H1 (cell line): ENCODE measurements at regions not wholly inside any gene's neighbourhood (a gene's known extent, or its start where the extent isn't known, plus 50 kb on each side); places are given as distances from the start of the nearest gene placed in this dataset.

ENCODE experiments used
- CTCF ChIA-PET: fragments of 300-600 bp; sonication (Branson Sonifier 250); formaldehyde crosslinking; loops from one replicate; lab custom pipeline; 2021; ENCODE audit not compliant: partially characterized antibody; lab: Charles Lee
- POLR2A ChIA-PET: fragments of 300-600 bp; sonication (Branson Sonifier 250); formaldehyde crosslinking; loops from one replicate; lab custom pipeline; 2021; ENCODE audit warnings: inconsistent platforms; ENCODE audit not compliant: partially characterized antibody; lab: Charles Lee
- DNase-seq, 2 experiments: peaks; one replicate each; pipeline versions ENCODE4 v3.0.0 to v3.0.0-alpha.2; 2010 to 2022; ENCODE audit warnings: low spot score in 2 of 2, low read depth in 1 of 2, mixed read lengths in 1 of 2
- FAIRE-seq: peaks from 2 replicates; lab custom pipeline; 2011; peaks lifted over from hg19 to GRCh38; lab: Jason Lieb, UNC
- H2AFZ ChIP-seq: 2 replicates; pipeline ENCODE4 v1.8.1; 2012; ENCODE audit warnings: low read length, inconsistent platforms
- H2AK5ac ChIP-seq: 2 replicates; pipeline ENCODE4 v1.6.1; 2013; ENCODE audit warnings: low read depth, low read length
- H2BK120ac ChIP-seq: replicated peaks from 2 replicates; pipeline ENCODE3; 2013; ENCODE audit warnings: low read depth, low read length, inconsistent platforms
- H2BK12ac ChIP-seq: 2 replicates; pipeline ENCODE4 v1.6.1; 2013; ENCODE audit warnings: low read depth, low read length
- H2BK15ac ChIP-seq: 2 replicates; pipeline ENCODE4 v1.6.1; 2013; ENCODE audit warnings: low read length
- H2BK20ac ChIP-seq: 2 replicates; pipeline ENCODE4 v1.6.1; 2013; ENCODE audit warnings: low read length
- H2BK5ac ChIP-seq: 2 replicates; pipeline ENCODE4 v1.6.1; 2013; ENCODE audit warnings: low read depth, low read length
- H3K14ac ChIP-seq: 2 replicates; pipeline ENCODE4 v1.6.1; 2013; ENCODE audit warnings: inconsistent platforms; ENCODE audit not compliant: insufficient read length
- H3K18ac ChIP-seq: 2 replicates; pipeline ENCODE4 v1.6.1; 2013; ENCODE audit warnings: low read length; ENCODE audit errors: extremely low read depth
- H3K23ac ChIP-seq: 2 replicates; pipeline ENCODE4 v1.6.1; 2013; ENCODE audit warnings: inconsistent platforms; ENCODE audit not compliant: insufficient read length
- H3K23me2 ChIP-seq: 2 replicates; pipeline ENCODE4 v1.6.1; 2013; ENCODE audit warnings: low read depth, low read length
- H3K27ac ChIP-seq: 2 replicates; pipeline ENCODE4 v1.6.1; 2011; ENCODE audit warnings: low read depth, low read length, inconsistent platforms
- H3K27me3 ChIP-seq, 4 experiments: replicated peaks in 1 of 4; 1 replicate in 1 of 4; 2 replicates in 3 of 4; pipeline versions ENCODE4 v1.6.1 to v1.8.1; 2011 to 2013; ENCODE audit warnings: low read length in 3 of 4, mild to moderate bottlenecking in 3 of 4, inconsistent platforms in 2 of 4, mixed read lengths in 2 of 4, moderate library complexity in 1 of 4; ENCODE audit not compliant: control insufficient read depth in 3 of 4, insufficient read depth in 3 of 4; ENCODE audit errors: extremely low read depth in 1 of 4
- H3K36me3 ChIP-seq, 4 experiments: 2 replicates each; pipeline versions ENCODE4 v1.6.1 to v1.8.1; 2011 to 2013; ENCODE audit warnings: mild to moderate bottlenecking in 4 of 4, low read length in 3 of 4, moderate library complexity in 2 of 4, control low read depth in 1 of 4, inconsistent platforms in 1 of 4; ENCODE audit not compliant: insufficient read depth in 4 of 4, control insufficient read depth in 2 of 4
- H3K4ac ChIP-seq: replicated peaks from 2 replicates; pipeline ENCODE3; 2013; ENCODE audit warnings: low read length, low read depth, mixed read lengths, inconsistent platforms; ENCODE audit not compliant: insufficient read length
- H3K4me1 ChIP-seq, 4 experiments: replicated peaks in 1 of 4; 1 replicate in 1 of 4; 2 replicates in 3 of 4; pipeline versions ENCODE4 v1.6.1 to v1.8.1; 2011 to 2013; ENCODE audit warnings: low read length in 3 of 4, inconsistent platforms in 2 of 4, mixed read lengths in 1 of 4; ENCODE audit not compliant: insufficient read depth in 4 of 4, control insufficient read depth in 3 of 4
- H3K4me2 ChIP-seq, 2 experiments: 2 replicates each; pipeline versions ENCODE4 v1.6.1 to v1.8.1; 2011 to 2013; ENCODE audit warnings: low read depth in 2 of 2, low read length in 2 of 2, control low read depth in 1 of 2, inconsistent platforms in 1 of 2, mild to moderate bottlenecking in 1 of 2; ENCODE audit not compliant: insufficient read depth in 1 of 2
- H3K4me3 ChIP-seq, 4 experiments: fragments of 200-600, 300-600 bp in 1 of 4; sonication (generic), shearing (Covaris generic), sonication (Bioruptor Twin) in 1 of 4; 2 replicates each; pipeline versions ENCODE4 v1.5.1 to v1.8.1; 2011 to 2016; ENCODE audit warnings: low read length in 4 of 4, low read depth in 3 of 4, control low read depth in 2 of 4, inconsistent platforms in 2 of 4, mild to moderate bottlenecking in 2 of 4, mixed read lengths in 1 of 4, moderate library complexity in 1 of 4; ENCODE audit not compliant: insufficient read depth in 2 of 4; ENCODE audit errors: extremely low read depth in 1 of 4
- H3K56ac ChIP-seq: replicated peaks from 2 replicates; pipeline ENCODE3; 2013; ENCODE audit warnings: low read depth, mild to moderate bottlenecking, mixed read lengths, low read length, inconsistent platforms; ENCODE audit not compliant: insufficient read length
- H3K79me1 ChIP-seq: 2 replicates; pipeline ENCODE4 v1.6.1; 2013; ENCODE audit warnings: low read depth, low read length, control low read depth
- H3K79me2 ChIP-seq, 2 experiments: 2 replicates each; pipeline versions ENCODE4 v1.6.1 to v1.8.1; 2012 to 2013; ENCODE audit warnings: low read length in 2 of 2, mild to moderate bottlenecking in 2 of 2, inconsistent platforms in 1 of 2; ENCODE audit not compliant: insufficient read depth in 2 of 2, control insufficient read depth in 1 of 2
- H3K9ac ChIP-seq, 4 experiments: replicated peaks in 1 of 4; 1 replicate in 1 of 4; 2 replicates in 3 of 4; pipeline versions ENCODE4 v1.6.1 to v1.8.1; 2011 to 2013; ENCODE audit warnings: low read depth in 3 of 4, low read length in 3 of 4, control low read depth in 2 of 4, mild to moderate bottlenecking in 2 of 4, moderate library complexity in 2 of 4, inconsistent platforms in 1 of 4; ENCODE audit errors: extremely low read depth in 1 of 4
- H3K9me3 ChIP-seq, 2 experiments: 2 replicates each; pipeline versions ENCODE4 v1.6.1 to v1.8.1; 2012 to 2013; ENCODE audit warnings: mild to moderate bottlenecking in 2 of 2, moderate library complexity in 2 of 2, control low read depth in 1 of 2, inconsistent platforms in 1 of 2, low read depth in 1 of 2, low read length in 1 of 2, mixed read lengths in 1 of 2; ENCODE audit not compliant: insufficient read depth in 2 of 2
- H4K20me1 ChIP-seq, 2 experiments: replicated peaks in 1 of 2; 2 replicates each; pipeline versions ENCODE3 to v1.8.1; 2011 to 2013; ENCODE audit warnings: inconsistent platforms in 2 of 2, low read length in 2 of 2, mild to moderate bottlenecking in 1 of 2; ENCODE audit not compliant: insufficient read depth in 2 of 2, control insufficient read depth in 1 of 2
- H4K5ac ChIP-seq: 2 replicates; pipeline ENCODE4 v1.6.1; 2013; ENCODE audit warnings: low read length, low read depth, mixed read lengths, inconsistent platforms; ENCODE audit not compliant: insufficient read length
- H4K8ac ChIP-seq: 2 replicates; pipeline ENCODE4 v1.8.0; 2013; ENCODE audit warnings: mild to moderate bottlenecking, moderate library complexity, low read length, inconsistent platforms; ENCODE audit not compliant: insufficient read depth; ENCODE audit errors: extremely low read depth
- H4K91ac ChIP-seq: replicated peaks from 2 replicates; pipeline ENCODE3; 2013; ENCODE audit warnings: low read length, mixed read lengths, inconsistent platforms; ENCODE audit not compliant: insufficient read length
- BACH1 ChIP-seq: IDR thresholded peaks from 2 replicates; pipeline ENCODE4 v1.6.1; 2012; ENCODE audit warnings: low read length, improper control_type of control experiment
- BCL11A ChIP-seq, 2 experiments: IDR thresholded peaks; one replicate each; pipeline ENCODE4 v1.6.1; 2011; ENCODE audit warnings: low read depth in 2 of 2, low read length in 2 of 2, mild to moderate bottlenecking in 2 of 2
- CBX8 ChIP-seq: fragments of 300-800, 300-1000 bp; sonication (generic); IDR thresholded peaks from 2 replicates; pipeline ENCODE4 v1.7.1; 2016; ENCODE audit warnings: low read depth, low read length, borderline replicate concordance
- CHD2 ChIP-seq: IDR thresholded peaks from 2 replicates; pipeline ENCODE4 v1.6.1; 2012; ENCODE audit warnings: low read length, improper control_type of control experiment
- HDAC6 ChIP-seq: IDR thresholded peaks from one replicate; pipeline ENCODE4 v1.7.1; 2012; ENCODE audit warnings: low read depth, mild to moderate bottlenecking, inconsistent platforms, low read length, moderate library complexity
- KDM4A ChIP-seq: IDR thresholded peaks from one replicate; pipeline ENCODE4 v1.7.1; 2012; ENCODE audit warnings: low read depth, mild to moderate bottlenecking, moderate library complexity, low read length, inconsistent platforms; ENCODE audit not compliant: severe bottlenecking
- PHF8 ChIP-seq: fragments of 200-600 bp; sonication (generic); conservative IDR thresholded peaks from 2 replicates; pipeline ENCODE4 v1.7.1; 2012; ENCODE audit warnings: low read depth, mild to moderate bottlenecking, inconsistent platforms, low read length, moderate library complexity
- POLR2A ChIP-seq, 2 experiments: IDR thresholded peaks; 1 replicate in 1 of 2; 2 replicates in 1 of 2; pipeline ENCODE4 v1.6.1; 2011; ENCODE audit warnings: low read depth in 2 of 2, low read length in 2 of 2, mild to moderate bottlenecking in 2 of 2; ENCODE audit errors: control extremely low read depth in 1 of 2
- TEAD4 ChIP-seq: IDR thresholded peaks from 2 replicates; pipeline ENCODE4 v1.6.1; 2012; ENCODE audit warnings: low read depth, low read length, inconsistent platforms, mixed read lengths
- ZNF274 ChIP-seq: IDR thresholded peaks from 2 replicates; pipeline ENCODE4 v1.7.0; 2012; ENCODE audit warnings: low read length, borderline replicate concordance; ENCODE audit errors: extremely low read depth
- WGBS, 2 experiments: shearing (Covaris generic) in 1 of 2; methylation state at CpG; one replicate each; pipeline versions ENCODE4 v1.1.6 to v1.1.7; 2013 to 2015; ENCODE audit warnings: low lambda C conversion rate in 2 of 2, mixed read lengths in 2 of 2, inconsistent platforms in 1 of 2, low coverage in 1 of 2, missing lambda C conversion rate in 1 of 2; ENCODE audit not compliant: insufficient replicate concordance in 2 of 2, insufficient coverage in 1 of 2, insufficient read length in 1 of 2; ENCODE audit errors: extremely low coverage in 1 of 2, missing lambda C conversion rate in 1 of 2; 5-methylcytosine and 5-hydroxymethylcytosine counted together
- TF ChIP-seq, protein P1 (sequence below): IDR thresholded peaks from 2 replicates; pipeline ENCODE4 v1.6.1; 2011; ENCODE audit warnings: low read depth, mild to moderate bottlenecking, low read length; ENCODE audit not compliant: insufficient read depth
- TF ChIP-seq, protein P2 (sequence below): IDR thresholded peaks from 2 replicates; pipeline ENCODE4 v1.6.1; 2012; ENCODE audit warnings: inconsistent platforms
- TF ChIP-seq, protein P3 (sequence below): IDR thresholded peaks from 2 replicates; pipeline ENCODE4 v1.6.1; 2012; ENCODE audit warnings: low read length, inconsistent platforms

DNA sequence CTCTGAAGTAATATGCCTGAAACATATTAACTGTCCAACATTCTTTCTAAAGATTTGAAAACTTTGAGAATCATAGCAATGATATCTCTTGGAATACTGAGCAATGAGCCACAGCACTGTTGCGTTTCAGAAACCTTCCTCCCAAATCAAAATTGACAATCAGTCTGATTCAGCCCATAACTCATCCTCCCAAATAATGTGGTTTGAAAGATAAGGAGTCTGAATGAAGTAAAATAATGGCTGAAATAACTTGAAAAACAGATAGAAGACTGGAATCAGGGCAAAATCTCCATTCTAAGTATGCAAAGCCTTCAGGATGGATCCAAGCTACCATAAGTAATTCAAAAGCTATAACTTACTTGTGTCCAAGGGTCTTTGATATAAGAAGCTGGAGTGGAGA is 98.6 kb upstream of the PLS3 start:
- CTCF ChIA-PET, result interaction anchor here (0.7 to 1.1 kb wide), 2 partner anchors 235 to 968 kb away, joined by 3 read pairs; no protein-coding TSS in a partner anchor
- TF ChIP-seq BCL11A (IDR thresholded peaks at IDR 0.05; ENCODE audit: low read depth in 2 of 2, low read length in 2 of 2) (no peak), PHF8 (no peak), CBX8 (no peak), HDAC6 (no peak), BACH1 (no peak), CHD2 (no peak), POLR2A (IDR thresholded peaks at IDR 0.05; ENCODE audit: control extremely low read depth in 1 of 2, low read depth in 2 of 2, low read length in 2 of 2) (no peak), ZNF274 (no peak), KDM4A (no peak), TEAD4 (no peak)
- TF ChIP-seq, protein P1, sequence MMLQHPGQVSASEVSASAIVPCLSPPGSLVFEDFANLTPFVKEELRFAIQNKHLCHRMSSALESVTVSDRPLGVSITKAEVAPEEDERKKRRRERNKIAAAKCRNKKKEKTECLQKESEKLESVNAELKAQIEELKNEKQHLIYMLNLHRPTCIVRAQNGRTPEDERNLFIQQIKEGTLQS, result no peak
- TF ChIP-seq, protein P2, sequence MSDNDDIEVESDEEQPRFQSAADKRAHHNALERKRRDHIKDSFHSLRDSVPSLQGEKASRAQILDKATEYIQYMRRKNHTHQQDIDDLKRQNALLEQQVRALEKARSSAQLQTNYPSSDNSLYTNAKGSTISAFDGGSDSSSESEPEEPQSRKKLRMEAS, result no peak
- TF ChIP-seq, protein P3, sequence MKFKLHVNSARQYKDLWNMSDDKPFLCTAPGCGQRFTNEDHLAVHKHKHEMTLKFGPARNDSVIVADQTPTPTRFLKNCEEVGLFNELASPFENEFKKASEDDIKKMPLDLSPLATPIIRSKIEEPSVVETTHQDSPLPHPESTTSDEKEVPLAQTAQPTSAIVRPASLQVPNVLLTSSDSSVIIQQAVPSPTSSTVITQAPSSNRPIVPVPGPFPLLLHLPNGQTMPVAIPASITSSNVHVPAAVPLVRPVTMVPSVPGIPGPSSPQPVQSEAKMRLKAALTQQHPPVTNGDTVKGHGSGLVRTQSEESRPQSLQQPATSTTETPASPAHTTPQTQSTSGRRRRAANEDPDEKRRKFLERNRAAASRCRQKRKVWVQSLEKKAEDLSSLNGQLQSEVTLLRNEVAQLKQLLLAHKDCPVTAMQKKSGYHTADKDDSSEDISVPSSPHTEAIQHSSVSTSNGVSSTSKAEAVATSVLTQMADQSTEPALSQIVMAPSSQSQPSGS, result no peak

More for the DNA sequence above, 98.6 kb upstream of the PLS3 start:
- H3K4me2 ChIP-seq, result no peak overlapping the region
- WGBS, 2 experiments, result 100% methylated on average over 1 of the region's 1 CpG; no CpG with 5 or more reads in 1 of the 2 experiments
- H3K9me3 ChIP-seq, result no peaks in the 10 kb centered on the region
- no peaks in the 10 kb centered on the region for H3K27me3 ChIP-seq
- H4K5ac ChIP-seq, result no peak overlapping the region
- H3K79me1 ChIP-seq, result no peaks in the 10 kb centered on the region
- H3K23ac ChIP-seq, result no peak overlapping the region
- H3K36me3 ChIP-seq, result no peaks in the 10 kb centered on the region
- peak; percentile 24 for FAIRE-seq
- H2BK120ac ChIP-seq, result no peak overlapping the region
- H3K27ac ChIP-seq, result no peak overlapping the region
- no peaks in the 10 kb centered on the region for H3K4me1 ChIP-seq
- H4K91ac ChIP-seq, result no peak overlapping the region
- no peak for DNase-seq
- no peak overlapping the region for H2BK12ac ChIP-seq
- no peaks in the 10 kb centered on the region for H4K20me1 ChIP-seq
- H2AFZ ChIP-seq, result no peak overlapping the region
- no peak overlapping the region for H2BK15ac ChIP-seq
- no peak overlapping the region for H3K18ac ChIP-seq
- H4K8ac ChIP-seq, result no peak overlapping the region
- POLR2A ChIA-PET, result no interaction called here
- no peak overlapping the region for H2AK5ac ChIP-seq
- no peaks in the 10 kb centered on the region for H3K23me2 ChIP-seq
- H3K4ac ChIP-seq, result no peak overlapping the region
- no peak overlapping the region for H3K4me3 ChIP-seq
- H3K79me2 ChIP-seq, result no peaks in the 10 kb centered on the region
- H2BK20ac ChIP-seq, result no peak overlapping the region
- H3K14ac ChIP-seq, result no peak overlapping the region
- H3K9ac ChIP-seq, result no peak overlapping the region
- no peak overlapping the region for H3K56ac ChIP-seq
- no peak overlapping the region for H2BK5ac ChIP-seq
